ENCODE measurements at regions not wholly inside any gene's neighbourhood (a gene's known extent, or its start where the extent isn't known, plus 50 kb on each side); places are given as distances from the start of the nearest gene placed in this dataset.
"Not testable (repeated sequence)": the region's sequence is repeated elsewhere in the genome, so short reads cannot be mapped to it uniquely, and the experiment has no call there.

DNA sequence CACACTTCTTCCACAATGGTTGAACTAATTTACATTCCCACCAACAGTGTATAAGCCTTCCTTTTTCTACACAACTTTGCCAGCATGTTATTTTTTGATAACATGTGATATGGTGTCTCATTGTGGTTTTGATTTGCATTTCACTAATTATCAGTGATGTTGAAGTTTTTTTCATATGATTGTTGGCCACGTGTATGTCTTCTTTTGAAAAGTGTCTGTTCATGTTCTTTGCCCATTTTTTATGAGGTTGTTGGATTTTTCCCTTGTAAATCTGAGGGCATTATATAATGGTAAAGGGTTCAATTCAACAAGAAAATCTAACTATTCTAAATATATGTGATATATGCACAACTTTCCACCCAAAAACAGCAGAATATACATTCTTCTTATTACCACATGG lies 153.4 kb upstream of the POGK start:
- not testable (repeated sequence) for TF ChIP-seq POLR2AphosphoS5, POLR2A (IDR thresholded peaks at IDR 0.05)
- TF ChIP-seq, protein P1, sequence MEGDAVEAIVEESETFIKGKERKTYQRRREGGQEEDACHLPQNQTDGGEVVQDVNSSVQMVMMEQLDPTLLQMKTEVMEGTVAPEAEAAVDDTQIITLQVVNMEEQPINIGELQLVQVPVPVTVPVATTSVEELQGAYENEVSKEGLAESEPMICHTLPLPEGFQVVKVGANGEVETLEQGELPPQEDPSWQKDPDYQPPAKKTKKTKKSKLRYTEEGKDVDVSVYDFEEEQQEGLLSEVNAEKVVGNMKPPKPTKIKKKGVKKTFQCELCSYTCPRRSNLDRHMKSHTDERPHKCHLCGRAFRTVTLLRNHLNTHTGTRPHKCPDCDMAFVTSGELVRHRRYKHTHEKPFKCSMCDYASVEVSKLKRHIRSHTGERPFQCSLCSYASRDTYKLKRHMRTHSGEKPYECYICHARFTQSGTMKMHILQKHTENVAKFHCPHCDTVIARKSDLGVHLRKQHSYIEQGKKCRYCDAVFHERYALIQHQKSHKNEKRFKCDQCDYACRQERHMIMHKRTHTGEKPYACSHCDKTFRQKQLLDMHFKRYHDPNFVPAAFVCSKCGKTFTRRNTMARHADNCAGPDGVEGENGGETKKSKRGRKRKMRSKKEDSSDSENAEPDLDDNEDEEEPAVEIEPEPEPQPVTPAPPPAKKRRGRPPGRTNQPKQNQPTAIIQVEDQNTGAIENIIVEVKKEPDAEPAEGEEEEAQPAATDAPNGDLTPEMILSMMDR (IDR thresholded peaks at IDR 0.05) = not testable (repeated sequence)
